A673 (cell line): ENCODE measurements at regions not wholly inside any gene's neighbourhood (a gene's known extent, or its start where the extent isn't known, plus 50 kb on each side); places are given as distances from the start of the nearest gene placed in this dataset.

Experiments used
- BruUV-seq: library from RNA; stranded (reverse); fragments of 400-500 nt; replicated peaks from 2 replicates; lab custom pipeline; 2021; lab: Mats Ljungman, UMichigan
- CTCF ChIA-PET: fragments of 300-600 bp; sonication (Branson Sonifier 250); formaldehyde crosslinking; loops from one replicate; lab custom pipeline; 2022; ENCODE audit warnings: antibody characterized with exemption; lab: Charles Lee
- POLR2A ChIA-PET: fragments of 300-600 bp; sonication (Branson Sonifier 250); formaldehyde crosslinking; loops from one replicate; lab custom pipeline; 2022; ENCODE audit warnings: antibody characterized with exemption; ENCODE audit not compliant: low non-redundant PET; lab: Charles Lee
- DNase-seq: peaks from one replicate; pipeline ENCODE4 v3.0.0-alpha.2; 2015; ENCODE audit warnings: low spot score
- H3K27ac ChIP-seq: fragments of 200-600 bp; sonication (generic); 2 replicates; pipeline ENCODE4 v1.5.1; 2016; ENCODE audit warnings: mixed run types, low read depth, mild to moderate bottlenecking, mixed read lengths, antibody characterized with exemption, low read length; ENCODE audit not compliant: poor library complexity, severe bottlenecking
- H3K27me3 ChIP-seq: fragments of 200-600 bp; sonication (generic); replicated peaks from 2 replicates; pipeline ENCODE4 v1.6.1; 2017; ENCODE audit warnings: mixed run types, low read depth, mild to moderate bottlenecking, mixed read lengths, antibody characterized with exemption, low read length; ENCODE audit not compliant: insufficient read depth, poor library complexity
- H3K36me3 ChIP-seq: fragments of 200-600 bp; sonication (generic); 2 replicates; pipeline ENCODE4 v1.6.1; 2016; ENCODE audit warnings: mixed run types, mild to moderate bottlenecking, mixed read lengths, antibody characterized with exemption, low read length; ENCODE audit not compliant: insufficient read depth, poor library complexity, severe bottlenecking
- H3K4me1 ChIP-seq: fragments of 200-600 bp; sonication (generic); 2 replicates; pipeline ENCODE4 v1.6.1; 2017; ENCODE audit warnings: mixed run types, mild to moderate bottlenecking, mixed read lengths, antibody characterized with exemption, low read length; ENCODE audit not compliant: insufficient read depth, poor library complexity, severe bottlenecking
- H3K4me3 ChIP-seq: fragments of 200-600 bp; sonication (generic); 2 replicates; pipeline ENCODE4 v1.5.1; 2016; ENCODE audit warnings: low read depth, mixed run types, mild to moderate bottlenecking, mixed read lengths, low read length; ENCODE audit not compliant: poor library complexity, severe bottlenecking
- H3K9me3 ChIP-seq: fragments of 200-600 bp; sonication (generic); 2 replicates; pipeline ENCODE4 v1.6.1; 2016; ENCODE audit warnings: mixed run types, low read depth, mild to moderate bottlenecking, mixed read lengths, antibody characterized with exemption, low read length; ENCODE audit not compliant: poor library complexity, severe bottlenecking
- EZH2 ChIP-seq: fragments of 200-600 bp; sonication (generic); IDR thresholded peaks from 2 replicates; pipeline ENCODE4 v1.6.1; 2017; ENCODE audit warnings: borderline replicate concordance, low read depth, mild to moderate bottlenecking, mixed read lengths, antibody characterized with exemption, low read length; ENCODE audit not compliant: poor library complexity, severe bottlenecking
- intact Hi-C: fragments of 100-400 bp; cut with micrococcal nuclease; formaldehyde crosslinking; loops from one replicate; pipeline ENCODE4 v1.10.0; 2022; ENCODE audit not compliant: unreplicated experiment
- TF ChIP-seq, protein P1 (sequence below): fragments of 300-800, 200-600 bp; sonication (generic); conservative IDR thresholded peaks from 2 replicates; pipeline ENCODE4 v1.5.1; 2017; ENCODE audit warnings: low read depth, mild to moderate bottlenecking, antibody characterized with exemption, low read length, moderate library complexity, mixed read lengths

DNA sequence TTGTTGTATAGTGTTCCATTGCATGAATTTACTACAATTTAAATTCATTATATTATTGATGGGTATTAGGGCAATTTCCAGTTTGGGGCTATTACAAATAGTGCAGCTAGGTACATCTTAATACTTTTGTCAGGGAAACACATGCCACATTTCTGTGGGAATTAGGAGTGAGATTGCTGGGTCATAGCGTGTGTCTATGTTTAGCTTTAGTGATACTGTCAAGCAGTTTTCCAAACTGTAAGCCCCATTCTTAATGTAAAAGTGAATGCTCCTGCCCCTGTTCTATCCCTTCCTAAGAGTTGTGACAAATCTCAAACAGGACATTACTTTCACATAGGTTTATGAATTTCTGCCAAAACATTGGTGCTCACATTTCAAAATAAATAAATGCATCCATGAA, 184.5 kb upstream of the ANKRD28 start:
- no peak for TF ChIP-seq EZH2
- TF ChIP-seq, protein P1, sequence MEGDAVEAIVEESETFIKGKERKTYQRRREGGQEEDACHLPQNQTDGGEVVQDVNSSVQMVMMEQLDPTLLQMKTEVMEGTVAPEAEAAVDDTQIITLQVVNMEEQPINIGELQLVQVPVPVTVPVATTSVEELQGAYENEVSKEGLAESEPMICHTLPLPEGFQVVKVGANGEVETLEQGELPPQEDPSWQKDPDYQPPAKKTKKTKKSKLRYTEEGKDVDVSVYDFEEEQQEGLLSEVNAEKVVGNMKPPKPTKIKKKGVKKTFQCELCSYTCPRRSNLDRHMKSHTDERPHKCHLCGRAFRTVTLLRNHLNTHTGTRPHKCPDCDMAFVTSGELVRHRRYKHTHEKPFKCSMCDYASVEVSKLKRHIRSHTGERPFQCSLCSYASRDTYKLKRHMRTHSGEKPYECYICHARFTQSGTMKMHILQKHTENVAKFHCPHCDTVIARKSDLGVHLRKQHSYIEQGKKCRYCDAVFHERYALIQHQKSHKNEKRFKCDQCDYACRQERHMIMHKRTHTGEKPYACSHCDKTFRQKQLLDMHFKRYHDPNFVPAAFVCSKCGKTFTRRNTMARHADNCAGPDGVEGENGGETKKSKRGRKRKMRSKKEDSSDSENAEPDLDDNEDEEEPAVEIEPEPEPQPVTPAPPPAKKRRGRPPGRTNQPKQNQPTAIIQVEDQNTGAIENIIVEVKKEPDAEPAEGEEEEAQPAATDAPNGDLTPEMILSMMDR: no peak
- no peaks in the 10 kb centered on the region for H3K27me3 ChIP-seq
- H3K4me3 ChIP-seq: no peak overlapping the region
- no TSS peak for BruUV-seq
- H3K9me3 ChIP-seq: no peaks in the 10 kb centered on the region
- no peaks in the 10 kb centered on the region for H3K36me3 ChIP-seq
- intact Hi-C loops: no loop called here
- H3K4me1 ChIP-seq: peaks cover 5% of the 10 kb centered on the region
- no peak for DNase-seq
- ChIA-PET POLR2A (no interaction called here), CTCF (no interaction called here)
- no peak overlapping the region for H3K27ac ChIP-seq

DNA sequence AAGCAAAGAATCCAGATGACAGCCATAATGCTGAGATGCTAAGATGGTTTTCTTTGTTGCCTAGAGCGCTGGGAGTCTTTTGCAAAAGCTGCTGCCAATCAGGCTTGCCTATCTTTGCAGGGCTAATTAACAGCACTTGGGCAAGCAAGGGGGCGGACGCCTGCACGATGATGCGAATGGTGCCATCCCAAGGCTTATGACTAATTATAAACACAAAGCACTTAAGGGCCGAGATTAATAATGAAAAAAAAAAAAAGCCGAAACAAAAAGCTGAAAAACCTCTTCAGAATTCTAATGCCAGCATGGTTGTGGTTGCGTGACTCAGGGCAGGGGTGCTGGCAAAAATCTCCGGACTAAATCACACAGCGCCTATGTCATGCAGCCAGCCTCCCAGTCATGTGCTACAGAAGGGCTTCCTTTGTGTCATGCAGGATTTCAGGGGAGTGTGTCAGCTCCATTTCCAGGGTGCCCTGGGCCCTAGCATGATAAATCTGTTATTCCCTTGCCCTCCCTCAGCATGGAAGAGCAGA, 185.0 kb upstream of the ANKRD28 start:
- Histone ChIP-seq H3K4me1 (peaks cover 5% of the 10 kb centered on the region), H3K27me3 (no peaks in the 10 kb centered on the region), H3K9me3 (no peaks in the 10 kb centered on the region), H3K36me3 (no peaks in the 10 kb centered on the region), H3K4me3 (no peak overlapping the region), H3K27ac (no peak overlapping the region)
- ChIA-PET CTCF (no interaction called here), POLR2A (no interaction called here)
- no peak for TF ChIP-seq EZH2
- TF ChIP-seq, protein P1: no peak
- intact Hi-C loops: no loop called here
- BruUV-seq: no TSS peak
- peak; percentile 22 for DNase-seq

DNA sequence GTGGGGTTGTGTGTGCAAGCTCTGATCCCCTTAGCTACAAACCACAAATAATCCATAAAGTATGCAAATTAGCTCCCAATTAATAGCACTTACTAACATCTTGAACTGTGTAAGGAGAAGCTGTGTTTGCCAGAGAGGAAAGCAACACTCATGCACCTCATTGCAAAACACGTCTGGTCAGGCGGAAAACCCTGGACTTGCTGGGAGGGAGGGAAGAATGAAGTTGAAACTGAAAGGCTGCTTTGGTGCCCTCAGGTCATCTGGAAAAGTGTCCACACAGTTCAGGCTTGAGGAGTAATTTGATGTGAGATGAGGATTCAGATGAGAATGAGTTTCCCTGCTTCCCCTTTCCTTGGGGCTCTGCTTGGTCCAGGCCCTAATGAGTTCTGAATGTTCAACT, 185.5 kb upstream of the ANKRD28 start:
- intact Hi-C loops: no loop called here

More for the DNA sequence above, 185.5 kb upstream of the ANKRD28 start:
- ChIA-PET CTCF (no interaction called here), POLR2A (no interaction called here)
- no peak overlapping the region for H3K4me3 ChIP-seq
- no peak for DNase-seq
- BruUV-seq: no TSS peak
- no peak overlapping the region for H3K27ac ChIP-seq
- no peaks in the 10 kb centered on the region for H3K9me3 ChIP-seq
- no peaks in the 10 kb centered on the region for H3K36me3 ChIP-seq
- no peaks in the 10 kb centered on the region for H3K27me3 ChIP-seq
- TF ChIP-seq, protein P1: no peak
- TF ChIP-seq EZH2: no peak
- peaks cover 5% of the 10 kb centered on the region for H3K4me1 ChIP-seq
